ENCODE measurements at regions not wholly inside any gene's neighbourhood (a gene's known extent, or its start where the extent isn't known, plus 50 kb on each side); places are given as distances from the start of the nearest gene placed in this dataset.

DNA sequence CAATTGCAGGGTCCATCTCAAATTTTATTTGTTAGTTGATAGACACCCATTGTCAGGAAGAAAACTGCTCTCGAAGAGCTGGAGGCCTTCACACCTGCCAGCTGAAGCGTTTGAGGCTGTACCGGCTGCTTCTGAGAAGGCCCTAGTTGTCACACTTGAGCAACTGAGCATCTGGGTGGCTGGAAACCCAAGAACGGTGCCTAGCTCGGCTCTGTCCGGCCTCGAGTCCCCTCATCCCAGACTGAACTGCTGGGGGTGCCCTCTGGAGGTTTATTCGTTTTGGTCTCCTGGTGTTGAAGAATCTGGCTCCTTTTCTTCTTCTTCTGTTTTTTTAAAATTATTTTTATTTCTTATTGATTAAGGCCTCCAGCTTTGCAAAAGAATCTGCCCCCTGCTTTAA lies 59.3 kb upstream of the EXOC6 start:
- TF ChIP-seq NFIC (IDR thresholded peaks at IDR 0.05) (no peak), RAD21 (IDR thresholded peaks at IDR 0.05; ENCODE audit: low read depth) (no peak), TEAD4 (IDR thresholded peaks at IDR 0.05) (no peak), EGR1 (IDR thresholded peaks at IDR 0.05) (no peak), TAF1 (IDR thresholded peaks at IDR 0.05; ENCODE audit: low read depth) (no peak), TCF12 (IDR thresholded peaks at IDR 0.05; ENCODE audit: low read depth) (no peak), CEBPB (IDR thresholded peaks at IDR 0.05) (no peak), FOXM1 (IDR thresholded peaks at IDR 0.05; ENCODE audit: borderline replicate concordance, low read depth) (no peak), ZBTB7A (IDR thresholded peaks at IDR 0.05; ENCODE audit: low read depth) (no peak), YY1 (IDR thresholded peaks at IDR 0.05; ENCODE audit: low read depth) (no peak), EP300 (IDR thresholded peaks at IDR 0.05; ENCODE audit: borderline replicate concordance) (no peak), CREB1 (IDR thresholded peaks at IDR 0.05; ENCODE audit: low read depth) (no peak)
- TF ChIP-seq, protein P1, sequence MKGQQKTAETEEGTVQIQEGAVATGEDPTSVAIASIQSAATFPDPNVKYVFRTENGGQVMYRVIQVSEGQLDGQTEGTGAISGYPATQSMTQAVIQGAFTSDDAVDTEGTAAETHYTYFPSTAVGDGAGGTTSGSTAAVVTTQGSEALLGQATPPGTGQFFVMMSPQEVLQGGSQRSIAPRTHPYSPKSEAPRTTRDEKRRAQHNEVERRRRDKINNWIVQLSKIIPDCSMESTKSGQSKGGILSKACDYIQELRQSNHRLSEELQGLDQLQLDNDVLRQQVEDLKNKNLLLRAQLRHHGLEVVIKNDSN (IDR thresholded peaks at IDR 0.05), result no peak
- TF ChIP-seq, protein P2, sequence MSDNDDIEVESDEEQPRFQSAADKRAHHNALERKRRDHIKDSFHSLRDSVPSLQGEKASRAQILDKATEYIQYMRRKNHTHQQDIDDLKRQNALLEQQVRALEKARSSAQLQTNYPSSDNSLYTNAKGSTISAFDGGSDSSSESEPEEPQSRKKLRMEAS (IDR thresholded peaks at IDR 0.05), result no peak
- TF ChIP-seq, protein P3, sequence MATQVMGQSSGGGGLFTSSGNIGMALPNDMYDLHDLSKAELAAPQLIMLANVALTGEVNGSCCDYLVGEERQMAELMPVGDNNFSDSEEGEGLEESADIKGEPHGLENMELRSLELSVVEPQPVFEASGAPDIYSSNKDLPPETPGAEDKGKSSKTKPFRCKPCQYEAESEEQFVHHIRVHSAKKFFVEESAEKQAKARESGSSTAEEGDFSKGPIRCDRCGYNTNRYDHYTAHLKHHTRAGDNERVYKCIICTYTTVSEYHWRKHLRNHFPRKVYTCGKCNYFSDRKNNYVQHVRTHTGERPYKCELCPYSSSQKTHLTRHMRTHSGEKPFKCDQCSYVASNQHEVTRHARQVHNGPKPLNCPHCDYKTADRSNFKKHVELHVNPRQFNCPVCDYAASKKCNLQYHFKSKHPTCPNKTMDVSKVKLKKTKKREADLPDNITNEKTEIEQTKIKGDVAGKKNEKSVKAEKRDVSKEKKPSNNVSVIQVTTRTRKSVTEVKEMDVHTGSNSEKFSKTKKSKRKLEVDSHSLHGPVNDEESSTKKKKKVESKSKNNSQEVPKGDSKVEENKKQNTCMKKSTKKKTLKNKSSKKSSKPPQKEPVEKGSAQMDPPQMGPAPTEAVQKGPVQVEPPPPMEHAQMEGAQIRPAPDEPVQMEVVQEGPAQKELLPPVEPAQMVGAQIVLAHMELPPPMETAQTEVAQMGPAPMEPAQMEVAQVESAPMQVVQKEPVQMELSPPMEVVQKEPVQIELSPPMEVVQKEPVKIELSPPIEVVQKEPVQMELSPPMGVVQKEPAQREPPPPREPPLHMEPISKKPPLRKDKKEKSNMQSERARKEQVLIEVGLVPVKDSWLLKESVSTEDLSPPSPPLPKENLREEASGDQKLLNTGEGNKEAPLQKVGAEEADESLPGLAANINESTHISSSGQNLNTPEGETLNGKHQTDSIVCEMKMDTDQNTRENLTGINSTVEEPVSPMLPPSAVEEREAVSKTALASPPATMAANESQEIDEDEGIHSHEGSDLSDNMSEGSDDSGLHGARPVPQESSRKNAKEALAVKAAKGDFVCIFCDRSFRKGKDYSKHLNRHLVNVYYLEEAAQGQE (IDR thresholded peaks at IDR 0.05; ENCODE audit: low read depth), result no peak

DNA sequence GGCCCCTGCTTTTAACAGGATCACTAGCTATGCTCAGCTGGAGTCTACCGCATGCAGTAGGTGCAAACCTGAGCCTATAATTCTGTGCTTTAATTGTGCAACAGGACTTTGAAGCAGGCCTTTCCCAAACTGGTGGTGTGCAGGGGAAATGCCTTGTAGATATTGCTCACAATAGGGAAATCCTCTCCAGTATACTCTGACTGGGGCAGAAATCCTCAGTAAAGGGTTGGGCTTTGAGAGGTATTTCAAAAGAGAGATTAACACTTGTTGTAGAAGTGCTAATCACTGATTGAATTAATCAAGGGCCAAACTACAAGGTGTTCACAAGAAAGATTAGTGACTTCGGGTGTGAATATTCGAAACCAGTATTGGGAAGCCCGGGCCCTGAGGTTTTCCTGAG lies 58.5 kb upstream of the EXOC6 start:
- TF ChIP-seq TCF12 (IDR thresholded peaks at IDR 0.05; ENCODE audit: low read depth) (no peak), CREB1 (IDR thresholded peaks at IDR 0.05; ENCODE audit: low read depth) (no peak)

DNA sequence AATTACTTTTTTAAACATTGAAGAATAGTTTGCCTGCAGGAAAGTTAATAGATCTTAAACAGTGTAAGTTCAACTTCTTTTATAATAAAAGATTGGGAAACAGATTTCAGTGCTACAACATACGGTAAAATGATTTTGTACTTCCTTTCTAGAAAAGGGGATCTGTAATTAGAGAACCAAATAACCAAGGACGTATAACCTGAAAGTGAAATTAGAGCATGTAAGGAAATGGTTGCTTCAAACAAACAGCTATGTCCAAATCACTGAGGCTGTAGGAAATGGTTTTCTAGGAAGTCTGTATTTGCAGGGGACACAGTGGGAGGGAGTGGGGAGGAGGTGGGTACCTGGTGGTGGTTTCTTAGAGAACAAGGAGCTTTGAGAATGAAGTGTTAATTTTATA lies 57.9 kb upstream of the EXOC6 start:
- no peak for TF ChIP-seq RAD21 (IDR thresholded peaks at IDR 0.05; ENCODE audit: low read depth)
- no peak for TF ChIP-seq NFIC (IDR thresholded peaks at IDR 0.05)
- no peak for TF ChIP-seq TAF1 (IDR thresholded peaks at IDR 0.05; ENCODE audit: low read depth)
- TF ChIP-seq, protein P3 (IDR thresholded peaks at IDR 0.05; ENCODE audit: low read depth), result no peak
- TF ChIP-seq, protein P2 (IDR thresholded peaks at IDR 0.05), result no peak
- no peak for TF ChIP-seq EGR1 (IDR thresholded peaks at IDR 0.05)
- no peak for TF ChIP-seq FOXM1 (IDR thresholded peaks at IDR 0.05; ENCODE audit: borderline replicate concordance, low read depth)
- no peak for TF ChIP-seq TCF12 (IDR thresholded peaks at IDR 0.05; ENCODE audit: low read depth)
- no peak for TF ChIP-seq CREB1 (IDR thresholded peaks at IDR 0.05; ENCODE audit: low read depth)
- no peak for TF ChIP-seq CEBPB (IDR thresholded peaks at IDR 0.05)
- no peak for TF ChIP-seq YY1 (IDR thresholded peaks at IDR 0.05; ENCODE audit: low read depth)
- no peak for TF ChIP-seq EP300 (IDR thresholded peaks at IDR 0.05; ENCODE audit: borderline replicate concordance)
- no peak for TF ChIP-seq ZBTB7A (IDR thresholded peaks at IDR 0.05; ENCODE audit: low read depth)
- TF ChIP-seq, protein P1 (IDR thresholded peaks at IDR 0.05), result no peak
- no peak for TF ChIP-seq TEAD4 (IDR thresholded peaks at IDR 0.05)

DNA sequence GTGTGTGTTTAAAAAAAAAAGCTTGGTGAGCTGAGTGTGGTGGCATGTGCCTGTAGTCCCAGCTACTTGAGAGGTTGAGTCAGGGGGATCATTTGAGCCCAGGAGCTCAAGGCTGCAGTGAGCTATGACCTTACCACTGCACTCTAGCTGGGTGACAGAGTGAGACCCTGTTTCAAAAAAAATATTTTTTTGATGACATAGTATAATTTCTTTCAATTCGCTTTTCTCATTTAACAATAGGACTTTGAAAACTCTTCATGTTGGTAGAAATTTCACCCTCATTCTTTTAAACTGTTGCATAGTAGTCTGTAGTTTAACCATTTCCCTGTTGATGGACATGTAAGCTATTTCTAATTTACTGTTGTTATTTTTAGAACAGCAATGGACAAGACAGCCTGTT lies 55.7 kb upstream of the EXOC6 start:
- TF ChIP-seq CREB1 (IDR thresholded peaks at IDR 0.05; ENCODE audit: low read depth), result no peak
- no peak for TF ChIP-seq ZBTB7A (IDR thresholded peaks at IDR 0.05; ENCODE audit: low read depth)
- TF ChIP-seq TAF1 (IDR thresholded peaks at IDR 0.05; ENCODE audit: low read depth), result no peak
- TF ChIP-seq FOXM1 (IDR thresholded peaks at IDR 0.05; ENCODE audit: borderline replicate concordance, low read depth), result no peak
